Transverse colon (tissue), 4 donors: ENCODE measurements at regions not wholly inside any gene's neighbourhood (a gene's known extent, or its start where the extent isn't known, plus 50 kb on each side); places are given as distances from the start of the nearest gene placed in this dataset.

Experiments
- CTCF ChIP-seq, 5 experiments: fragments of 200-600 bp in 3 of 5; fragments of 450-650 bp in 2 of 5; sonication (generic) in 3 of 5; IDR thresholded peaks; 1 replicate in 2 of 5; 2 replicates in 3 of 5; pipeline ENCODE4 v1.5.1; 2016 to 2017; ENCODE audit warnings: antibody characterized with exemption in 5 of 5, inconsistent platforms in 3 of 5, mild to moderate bottlenecking in 2 of 5, moderate library complexity in 1 of 5
- EP300 ChIP-seq: sonication (generic); formaldehyde crosslinking; IDR thresholded peaks from one replicate; pipeline ENCODE4 v1.6.1; 2017; ENCODE audit warnings: antibody characterized with exemption, low read depth
- POLR2AphosphoS5 ChIP-seq, 3 donors: sonication (generic); formaldehyde crosslinking; IDR thresholded peaks; one replicate each; pipeline ENCODE4 v1.6.1; 2016; ENCODE audit warnings: antibody characterized with exemption in 3 of 3

DNA sequence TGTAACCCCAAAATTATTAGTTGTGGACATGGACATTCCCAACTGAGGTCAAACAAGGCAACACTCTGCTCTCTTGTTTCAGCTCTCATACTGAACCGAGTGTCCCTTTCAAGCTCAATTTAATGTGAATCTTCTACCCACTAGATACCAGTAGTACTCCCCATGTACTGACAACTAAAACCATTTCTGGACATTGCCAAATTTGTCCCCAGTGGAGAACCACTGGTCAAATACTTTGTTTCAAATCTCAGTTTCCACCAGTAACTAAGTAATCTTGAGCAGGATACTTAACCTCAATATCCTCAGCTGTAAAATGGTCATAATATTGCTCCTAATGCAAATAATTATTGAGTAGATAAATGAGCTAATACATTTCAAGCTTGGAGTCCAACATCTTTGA is 566.0 kb downstream of the ZIC1 start:
- no peak for TF ChIP-seq CTCF (IDR thresholded peaks at IDR 0.05)
- no peak for TF ChIP-seq POLR2AphosphoS5 (IDR thresholded peaks at IDR 0.05)
- no peak for TF ChIP-seq EP300
